MCF 10A (cell line): ENCODE measurements at regions not wholly inside any gene's neighbourhood (a gene's known extent, or its start where the extent isn't known, plus 50 kb on each side); places are given as distances from the start of the nearest gene placed in this dataset.

ENCODE experiments used
- BruUV-seq: library from RNA; stranded (reverse); fragments of 400-500 nt; replicated peaks from 2 replicates; lab custom pipeline; 2021; lab: Mats Ljungman, UMichigan
- CTCF ChIA-PET: fragments of 300-600 bp; sonication (Branson Sonifier 250); formaldehyde crosslinking; extraction: SDS; loops from one replicate; lab custom pipeline; 2021; ENCODE audit warnings: antibody characterized with exemption, inconsistent platforms; lab: Yijun Ruan, JAX
- POLR2A ChIA-PET: fragments of 300-600, 350-650 bp; sonication (Branson Sonifier 250); formaldehyde crosslinking; extraction: SDS; loops from one replicate; lab custom pipeline; 2020; ENCODE audit warnings: antibody characterized with exemption, inconsistent platforms; lab: Yijun Ruan, JAX
- DNase-seq: peaks from one replicate; pipeline ENCODE4 v3.0.0-alpha.2; 2018; ENCODE audit not compliant: unreplicated experiment
- H3K27ac Mint-ChIP-seq: one replicate; pipeline ENCODE4 v1.8.0; 2022; ENCODE audit warnings: mild to moderate bottlenecking, low read depth, mixed read lengths; ENCODE audit not compliant: unreplicated experiment
- H3K27me3 Mint-ChIP-seq: one replicate; pipeline ENCODE4 v1.8.0; 2022; ENCODE audit warnings: mixed read lengths; ENCODE audit not compliant: insufficient read depth, unreplicated experiment
- H3K36me3 Mint-ChIP-seq: one replicate; pipeline ENCODE4 v1.8.0; 2022; ENCODE audit warnings: mild to moderate bottlenecking, moderate library complexity, mixed read lengths; ENCODE audit not compliant: insufficient read depth, unreplicated experiment
- H3K4me1 Mint-ChIP-seq: one replicate; pipeline ENCODE4 v1.8.0; 2022; ENCODE audit warnings: mixed read lengths; ENCODE audit not compliant: insufficient read depth, unreplicated experiment
- H3K4me3 Mint-ChIP-seq: one replicate; pipeline ENCODE4 v1.8.0; 2022; ENCODE audit warnings: mild to moderate bottlenecking, moderate library complexity, mixed read lengths; ENCODE audit not compliant: unreplicated experiment
- H3K9me3 Mint-ChIP-seq: one replicate; pipeline ENCODE4 v1.8.0; 2022; ENCODE audit warnings: mixed read lengths; ENCODE audit not compliant: unreplicated experiment
- intact Hi-C: fragments of 100-400 bp; cut with micrococcal nuclease; formaldehyde crosslinking; loops from 2 replicates; pipeline ENCODE4 v1.14.1; 2022
- TF ChIP-seq, protein P1 (sequence below): fragments of 200-600 bp; IDR thresholded peaks from one replicate; pipeline ENCODE4 v1.8.0; 2022; ENCODE audit warnings: antibody characterized with exemption, mild to moderate bottlenecking; ENCODE audit not compliant: unreplicated experiment

DNA sequence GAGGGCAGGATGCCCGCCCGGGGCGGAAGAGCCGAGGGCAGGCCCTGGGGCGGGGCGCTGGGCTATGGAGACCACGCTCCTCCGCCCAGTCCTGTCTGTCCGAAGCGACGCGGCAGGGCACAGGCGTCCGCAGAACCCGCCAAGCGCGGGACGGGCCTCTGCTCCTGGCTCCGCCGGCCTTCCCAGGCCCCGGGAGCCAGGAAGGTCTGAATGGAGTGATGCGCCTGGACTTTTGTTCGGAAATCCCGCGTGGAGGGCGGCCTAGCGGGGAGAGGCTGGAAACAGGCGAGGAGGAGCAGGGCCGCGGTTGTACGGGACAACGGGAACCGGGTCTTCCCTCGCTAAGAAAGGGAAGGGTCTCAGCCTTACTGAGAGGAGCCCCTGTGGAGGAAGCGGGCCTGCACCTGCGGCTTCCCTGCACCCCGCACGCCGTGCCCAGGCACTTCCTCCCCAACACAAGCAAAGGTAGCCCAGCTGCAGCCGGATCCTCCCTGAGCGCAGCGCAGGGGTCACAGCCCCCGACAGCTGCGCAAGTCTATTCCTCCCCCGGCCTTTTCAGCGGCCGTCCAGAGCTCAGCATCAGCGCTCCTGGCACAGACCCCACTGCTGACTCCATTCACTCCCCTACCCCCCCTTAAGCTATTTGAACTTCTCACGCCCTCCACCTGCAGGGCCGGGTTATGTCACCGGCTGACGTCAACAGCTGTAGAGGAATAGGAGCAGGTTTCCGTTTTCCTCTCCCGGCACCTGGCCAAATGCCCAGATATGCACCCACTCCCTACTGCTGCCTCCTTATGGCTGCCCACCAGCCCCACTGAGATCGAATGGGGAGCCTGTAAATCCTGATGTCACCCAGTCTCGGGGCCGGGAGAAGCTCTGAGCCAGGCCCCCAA is 143.2 kb upstream of the RET start:
- H3K36me3 Mint-ChIP-seq, result no peaks in the 10 kb centered on the region
- TF ChIP-seq, protein P1, sequence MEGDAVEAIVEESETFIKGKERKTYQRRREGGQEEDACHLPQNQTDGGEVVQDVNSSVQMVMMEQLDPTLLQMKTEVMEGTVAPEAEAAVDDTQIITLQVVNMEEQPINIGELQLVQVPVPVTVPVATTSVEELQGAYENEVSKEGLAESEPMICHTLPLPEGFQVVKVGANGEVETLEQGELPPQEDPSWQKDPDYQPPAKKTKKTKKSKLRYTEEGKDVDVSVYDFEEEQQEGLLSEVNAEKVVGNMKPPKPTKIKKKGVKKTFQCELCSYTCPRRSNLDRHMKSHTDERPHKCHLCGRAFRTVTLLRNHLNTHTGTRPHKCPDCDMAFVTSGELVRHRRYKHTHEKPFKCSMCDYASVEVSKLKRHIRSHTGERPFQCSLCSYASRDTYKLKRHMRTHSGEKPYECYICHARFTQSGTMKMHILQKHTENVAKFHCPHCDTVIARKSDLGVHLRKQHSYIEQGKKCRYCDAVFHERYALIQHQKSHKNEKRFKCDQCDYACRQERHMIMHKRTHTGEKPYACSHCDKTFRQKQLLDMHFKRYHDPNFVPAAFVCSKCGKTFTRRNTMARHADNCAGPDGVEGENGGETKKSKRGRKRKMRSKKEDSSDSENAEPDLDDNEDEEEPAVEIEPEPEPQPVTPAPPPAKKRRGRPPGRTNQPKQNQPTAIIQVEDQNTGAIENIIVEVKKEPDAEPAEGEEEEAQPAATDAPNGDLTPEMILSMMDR, result no peak
- BruUV-seq, result no TSS peak
- H3K4me3 Mint-ChIP-seq, result no peak overlapping the region
- peaks cover 20% of the 10 kb centered on the region for H3K9me3 Mint-ChIP-seq
- DNase-seq, result no peak
- no peaks in the 10 kb centered on the region for H3K4me1 Mint-ChIP-seq
- H3K27ac Mint-ChIP-seq, result no peak overlapping the region
- intact Hi-C loops, result no loop called here
- ChIA-PET POLR2A (no interaction called here), CTCF (interaction anchor here (1.0 kb wide), 1 partner anchor 31 kb away, joined by 3 read pairs; no protein-coding TSS in a partner anchor)
- no peaks in the 10 kb centered on the region for H3K27me3 Mint-ChIP-seq

DNA sequence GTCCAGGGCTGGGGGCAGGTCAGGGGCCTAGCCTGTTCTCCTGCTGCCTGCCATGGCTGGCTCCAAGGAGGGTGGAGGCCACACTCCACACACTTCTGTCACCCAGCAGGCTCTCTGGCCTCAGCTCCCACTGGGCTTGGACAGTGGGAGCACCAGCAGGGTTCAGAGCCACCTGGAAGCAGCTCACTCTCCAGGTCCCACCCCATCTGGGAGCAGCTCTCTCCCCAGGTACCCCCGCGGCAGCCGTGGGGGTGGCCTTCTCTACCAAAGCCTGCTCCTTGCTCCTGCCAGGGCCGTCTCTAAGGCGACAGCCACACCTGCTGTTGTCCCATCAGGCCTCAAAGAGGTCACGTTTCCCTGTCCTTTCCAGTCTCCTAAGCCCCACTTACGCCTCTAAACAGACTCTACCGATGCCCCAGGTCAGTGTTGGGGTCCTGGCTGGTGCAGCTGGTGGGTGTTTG is 142.5 kb upstream of the RET start:
- no peaks in the 10 kb centered on the region for H3K36me3 Mint-ChIP-seq
- TF ChIP-seq, protein P1, result no peak
- POLR2A ChIA-PET, result no interaction called here

DNA sequence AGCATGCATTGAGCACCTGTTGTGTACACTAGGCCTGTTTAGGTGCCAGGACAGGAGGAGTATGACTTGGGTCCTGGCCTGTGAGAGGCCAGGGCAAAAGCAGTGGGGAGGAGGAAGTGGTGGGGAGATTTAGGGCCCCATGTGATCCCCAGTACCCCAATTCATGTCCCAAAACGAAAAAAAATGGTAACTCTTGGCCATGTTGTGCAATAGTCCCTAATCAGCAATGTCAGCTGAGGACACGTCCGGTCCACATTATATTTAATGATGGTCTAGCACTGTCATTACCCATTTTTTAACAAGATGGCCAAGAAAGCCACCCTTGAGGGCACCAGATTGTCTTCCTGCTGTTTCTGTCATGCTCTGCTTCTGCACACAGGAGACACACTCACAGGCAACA is 142.0 kb upstream of the RET start:
- ChIA-PET CTCF (interaction anchor here (1.0 kb wide), 1 partner anchor 30 kb away, joined by 3 read pairs; no protein-coding TSS in a partner anchor), POLR2A (no interaction called here)
- H3K27me3 Mint-ChIP-seq, result no peaks in the 10 kb centered on the region
- BruUV-seq, result no TSS peak
- TF ChIP-seq, protein P1, result no peak
- no peaks in the 10 kb centered on the region for H3K4me1 Mint-ChIP-seq
- H3K9me3 Mint-ChIP-seq, result peaks cover 22% of the 10 kb centered on the region
- no peaks in the 10 kb centered on the region for H3K36me3 Mint-ChIP-seq
- H3K4me3 Mint-ChIP-seq, result no peak overlapping the region
- no peak for DNase-seq
- intact Hi-C loops, result no loop called here
- H3K27ac Mint-ChIP-seq, result no peak overlapping the region

More for the DNA sequence above, 142.5 kb upstream of the RET start:
- H3K27me3 Mint-ChIP-seq, result no peaks in the 10 kb centered on the region
- no peak overlapping the region for H3K27ac Mint-ChIP-seq
- no peak for DNase-seq
- H3K4me1 Mint-ChIP-seq, result no peaks in the 10 kb centered on the region
- peaks cover 22% of the 10 kb centered on the region for H3K9me3 Mint-ChIP-seq
- intact Hi-C loops, result no loop called here
- no peak overlapping the region for H3K4me3 Mint-ChIP-seq
- CTCF ChIA-PET, result interaction anchor here (1.0 kb wide), 1 partner anchor 30 kb away, joined by 3 read pairs; no protein-coding TSS in a partner anchor
- no TSS peak for BruUV-seq

DNA sequence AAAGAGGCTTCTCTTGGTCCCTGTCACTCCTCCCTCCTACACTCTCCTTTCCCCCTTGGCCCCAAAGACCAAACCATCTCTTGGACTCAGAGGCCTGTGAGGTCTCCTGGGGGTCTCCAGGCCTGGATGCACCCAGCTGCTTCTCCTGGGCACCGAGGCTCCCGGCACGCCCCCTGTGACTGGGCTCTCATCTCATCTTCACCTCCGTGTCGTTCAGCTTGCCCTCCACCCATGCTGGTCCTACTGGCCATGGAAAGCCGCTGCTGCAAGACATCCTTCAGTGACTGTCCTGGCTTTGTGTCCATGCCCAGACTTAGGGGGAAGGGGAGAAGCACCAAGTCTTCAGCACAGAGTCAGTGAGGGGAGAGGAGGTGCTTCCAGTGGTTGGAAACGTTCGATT is 141.4 kb upstream of the RET start:
- ChIA-PET POLR2A (no interaction called here), CTCF (no interaction called here)
- H3K4me1 Mint-ChIP-seq, result no peaks in the 10 kb centered on the region
- no peak for DNase-seq
- no peak overlapping the region for H3K4me3 Mint-ChIP-seq
- no TSS peak for BruUV-seq
- no peak overlapping the region for H3K27ac Mint-ChIP-seq
- H3K9me3 Mint-ChIP-seq, result peaks cover 22% of the 10 kb centered on the region
- no peaks in the 10 kb centered on the region for H3K36me3 Mint-ChIP-seq
- TF ChIP-seq, protein P1, result no peak
- no peaks in the 10 kb centered on the region for H3K27me3 Mint-ChIP-seq
- intact Hi-C loops, result no loop called here
